Liver (tissue), 3 donors: ENCODE measurements at regions not wholly inside any gene's neighbourhood (a gene's known extent, or its start where the extent isn't known, plus 50 kb on each side); places are given as distances from the start of the nearest gene placed in this dataset.

Source experiments
- ATF3 ChIP-seq: IDR thresholded peaks from 2 replicates; pipeline ENCODE4 v1.6.1; 2016; ENCODE audit warnings: antibody characterized with exemption
- EGR1 ChIP-seq, 2 donors: IDR thresholded peaks; 2 replicates each; pipeline ENCODE4 v1.6.1; 2016 to 2018; ENCODE audit warnings: antibody characterized with exemption in 2 of 2, low read depth in 2 of 2
- FOXA1 ChIP-seq: IDR thresholded peaks from 2 replicates; pipeline ENCODE4 v1.6.1; 2016; ENCODE audit warnings: antibody characterized with exemption
- FOXA2 ChIP-seq: IDR thresholded peaks from 2 replicates; pipeline ENCODE4 v1.6.1; 2016; ENCODE audit warnings: antibody characterized with exemption
- GABPA ChIP-seq, 2 donors: IDR thresholded peaks in 1 of 2; conservative IDR thresholded peaks in 1 of 2; 2 replicates each; pipeline ENCODE4 v1.6.1; 2016; ENCODE audit warnings: antibody characterized with exemption in 2 of 2, mild to moderate bottlenecking in 1 of 2, moderate library complexity in 1 of 2
- NR2F2 ChIP-seq: IDR thresholded peaks from 2 replicates; pipeline ENCODE4 v1.6.1; 2016; ENCODE audit warnings: antibody characterized with exemption
- RAD21 ChIP-seq, 2 donors: IDR thresholded peaks; 2 replicates each; pipeline ENCODE4 v1.6.1; 2016; ENCODE audit warnings: antibody characterized with exemption in 2 of 2, mild to moderate bottlenecking in 2 of 2
- REST ChIP-seq: IDR thresholded peaks from 2 replicates; pipeline ENCODE4 v1.6.1; 2016; ENCODE audit warnings: antibody characterized with exemption, mild to moderate bottlenecking
- RXRA ChIP-seq, 2 donors: IDR thresholded peaks; 2 replicates each; pipeline ENCODE4 v1.6.1; 2017 to 2018; ENCODE audit warnings: antibody characterized with exemption in 2 of 2, mild to moderate bottlenecking in 1 of 2
- SP1 ChIP-seq: IDR thresholded peaks from 2 replicates; pipeline ENCODE4 v1.6.1; 2018; ENCODE audit warnings: antibody characterized with exemption, mild to moderate bottlenecking
- TF ChIP-seq, protein P1 (sequence below): fragments of 150-350 bp; IDR thresholded peaks from 2 replicates; pipeline ENCODE4 v1.5.1; 2017; ENCODE audit warnings: improper control_type of control experiment, low read depth, low read length; ENCODE audit not compliant: missing input control
- donor health status: healthy.
- donor health status: healthy.

DNA sequence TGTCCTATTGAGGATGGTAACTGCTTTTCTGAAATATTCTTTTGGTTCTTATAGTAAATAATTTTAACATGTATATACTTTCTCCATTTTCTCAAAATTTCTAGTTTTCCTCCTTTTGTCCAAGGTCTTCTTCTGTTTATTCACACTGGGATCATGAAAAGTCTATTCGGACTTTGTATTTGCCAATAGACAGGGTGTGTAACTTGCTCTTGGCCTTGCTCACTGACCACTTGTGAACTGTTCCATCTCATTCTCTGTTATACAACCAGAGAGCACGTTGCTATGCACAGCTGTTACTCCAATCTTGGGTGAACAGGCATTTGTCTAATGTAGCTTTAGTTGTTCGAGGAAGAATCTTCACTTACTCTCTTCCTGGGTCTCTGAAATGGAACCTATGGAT lies 388.9 kb downstream of the SH3GL2 start:
- no peak for TF ChIP-seq FOXA1
- TF ChIP-seq FOXA2 = no peak
- TF ChIP-seq SP1 = no peak
- TF ChIP-seq, protein P1, sequence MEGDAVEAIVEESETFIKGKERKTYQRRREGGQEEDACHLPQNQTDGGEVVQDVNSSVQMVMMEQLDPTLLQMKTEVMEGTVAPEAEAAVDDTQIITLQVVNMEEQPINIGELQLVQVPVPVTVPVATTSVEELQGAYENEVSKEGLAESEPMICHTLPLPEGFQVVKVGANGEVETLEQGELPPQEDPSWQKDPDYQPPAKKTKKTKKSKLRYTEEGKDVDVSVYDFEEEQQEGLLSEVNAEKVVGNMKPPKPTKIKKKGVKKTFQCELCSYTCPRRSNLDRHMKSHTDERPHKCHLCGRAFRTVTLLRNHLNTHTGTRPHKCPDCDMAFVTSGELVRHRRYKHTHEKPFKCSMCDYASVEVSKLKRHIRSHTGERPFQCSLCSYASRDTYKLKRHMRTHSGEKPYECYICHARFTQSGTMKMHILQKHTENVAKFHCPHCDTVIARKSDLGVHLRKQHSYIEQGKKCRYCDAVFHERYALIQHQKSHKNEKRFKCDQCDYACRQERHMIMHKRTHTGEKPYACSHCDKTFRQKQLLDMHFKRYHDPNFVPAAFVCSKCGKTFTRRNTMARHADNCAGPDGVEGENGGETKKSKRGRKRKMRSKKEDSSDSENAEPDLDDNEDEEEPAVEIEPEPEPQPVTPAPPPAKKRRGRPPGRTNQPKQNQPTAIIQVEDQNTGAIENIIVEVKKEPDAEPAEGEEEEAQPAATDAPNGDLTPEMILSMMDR = no peak
- TF ChIP-seq ATF3 = no peak
- no peak for TF ChIP-seq RAD21 (IDR thresholded peaks at IDR 0.05)
- TF ChIP-seq NR2F2 = no peak
- no peak for TF ChIP-seq GABPA (IDR thresholded peaks at IDR 0.05 in 1 of 2, conservative IDR thresholded peaks at IDR 0.05 in 1 of 2)
- peak; percentile 18 to 56 for TF ChIP-seq RXRA (IDR thresholded peaks at IDR 0.05)
- no peak for TF ChIP-seq REST
- TF ChIP-seq EGR1 (IDR thresholded peaks at IDR 0.05; ENCODE audit: low read depth in 2 of 2) = no peak
